C4-2B (cell line): ENCODE measurements at regions not wholly inside any gene's neighbourhood (a gene's known extent, or its start where the extent isn't known, plus 50 kb on each side); places are given as distances from the start of the nearest gene placed in this dataset.

Experiments used
- CTCF ChIP-seq: fragments of 450-650 bp; conservative IDR thresholded peaks from 2 replicates; pipeline ENCODE4 v1.5.1; 2017; ENCODE audit warnings: mild to moderate bottlenecking
- ZFX ChIP-seq: fragments of 450-650 bp; IDR thresholded peaks from 2 replicates; pipeline ENCODE4 v1.6.1; 2017

DNA sequence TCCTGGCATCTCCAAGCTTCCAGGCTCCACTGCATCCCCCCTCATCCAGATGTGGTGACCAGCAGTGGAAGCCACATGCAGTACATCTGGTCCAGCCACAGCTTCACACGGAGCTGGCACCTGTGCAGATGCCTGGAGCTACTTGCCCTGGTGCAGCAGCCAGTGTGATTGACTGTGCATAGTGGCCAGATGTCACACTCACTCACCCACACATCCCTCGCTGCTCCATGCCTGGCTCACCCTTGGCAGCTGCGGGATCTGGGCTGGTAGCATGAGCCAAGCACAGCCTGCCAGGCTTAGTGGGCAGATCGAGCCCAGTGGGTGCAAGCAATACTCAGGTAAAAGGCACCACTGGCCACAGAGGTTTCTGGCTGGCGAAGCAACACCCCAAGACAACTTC, 398.0 kb upstream of the CNTN4 start:
- no peak for TF ChIP-seq CTCF
- TF ChIP-seq ZFX = no peak
